ENCODE measurements at regions not wholly inside any gene's neighbourhood (a gene's known extent, or its start where the extent isn't known, plus 50 kb on each side); places are given as distances from the start of the nearest gene placed in this dataset.

GRCh38 chr10:25815999-25816768 lies 117.8 kb upstream of the MYO3A start:
- Histone ChIP-seq H3K4me3 (replicated peaks in 1 of 3) (no peak overlapping the region), H3K27me3 (no peaks in the 10 kb centered on the region), H3K36me3 (no peaks in the 10 kb centered on the region), H3K4me1 (no peaks in the 10 kb centered on the region), H3K27ac (no peak overlapping the region), H3K9me3 (no peaks in the 10 kb centered on the region)
- no peak for DNase-seq
- intact Hi-C loops (cut with DNase I) = no loop called here
- WGBS, 2 donors = 58 to 70% methylated on average over 8 of the region's 8 CpGs
- TF ChIP-seq, protein P1, sequence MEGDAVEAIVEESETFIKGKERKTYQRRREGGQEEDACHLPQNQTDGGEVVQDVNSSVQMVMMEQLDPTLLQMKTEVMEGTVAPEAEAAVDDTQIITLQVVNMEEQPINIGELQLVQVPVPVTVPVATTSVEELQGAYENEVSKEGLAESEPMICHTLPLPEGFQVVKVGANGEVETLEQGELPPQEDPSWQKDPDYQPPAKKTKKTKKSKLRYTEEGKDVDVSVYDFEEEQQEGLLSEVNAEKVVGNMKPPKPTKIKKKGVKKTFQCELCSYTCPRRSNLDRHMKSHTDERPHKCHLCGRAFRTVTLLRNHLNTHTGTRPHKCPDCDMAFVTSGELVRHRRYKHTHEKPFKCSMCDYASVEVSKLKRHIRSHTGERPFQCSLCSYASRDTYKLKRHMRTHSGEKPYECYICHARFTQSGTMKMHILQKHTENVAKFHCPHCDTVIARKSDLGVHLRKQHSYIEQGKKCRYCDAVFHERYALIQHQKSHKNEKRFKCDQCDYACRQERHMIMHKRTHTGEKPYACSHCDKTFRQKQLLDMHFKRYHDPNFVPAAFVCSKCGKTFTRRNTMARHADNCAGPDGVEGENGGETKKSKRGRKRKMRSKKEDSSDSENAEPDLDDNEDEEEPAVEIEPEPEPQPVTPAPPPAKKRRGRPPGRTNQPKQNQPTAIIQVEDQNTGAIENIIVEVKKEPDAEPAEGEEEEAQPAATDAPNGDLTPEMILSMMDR (IDR thresholded peaks at IDR 0.05) = no peak
- TF ChIP-seq POLR2A (IDR thresholded peaks at IDR 0.05) = no peak

DNA sequence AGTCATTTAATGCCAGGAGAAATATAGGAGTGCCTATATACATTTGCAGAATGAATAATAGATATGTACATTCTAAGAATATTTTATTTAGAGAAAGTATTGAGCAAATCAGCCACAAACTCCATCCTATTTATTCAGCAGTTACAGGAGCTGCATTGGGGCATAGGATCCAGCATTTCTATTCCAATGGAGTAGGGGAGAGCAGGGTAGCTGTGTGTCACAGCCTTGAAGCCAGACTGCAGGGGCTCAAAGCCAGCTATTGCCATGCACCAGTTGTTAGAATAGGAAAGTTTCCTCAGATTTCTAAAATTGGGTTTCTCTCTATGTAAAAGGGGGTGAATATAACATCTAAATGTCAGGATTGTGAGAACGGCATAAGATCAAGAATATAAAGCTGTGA lies 116.8 kb upstream of the MYO3A start:
- DNase-seq = no peak
- intact Hi-C loops (cut with DNase I) = no loop called here
- no peaks in the 10 kb centered on the region for H3K4me1 ChIP-seq
- no peak for TF ChIP-seq POLR2A (IDR thresholded peaks at IDR 0.05)
- TF ChIP-seq, protein P1 (IDR thresholded peaks at IDR 0.05) = no peak
- H3K27ac ChIP-seq = no peak overlapping the region
- no peaks in the 10 kb centered on the region for H3K36me3 ChIP-seq
- H3K27me3 ChIP-seq = no peaks in the 10 kb centered on the region
- H3K9me3 ChIP-seq = no peaks in the 10 kb centered on the region
- no peak overlapping the region for H3K4me3 ChIP-seq (replicated peaks in 1 of 3)
- WGBS, 2 donors = 86 to 98% methylated on average over 1 of the region's 1 CpG

- Histone ChIP-seq H3K27ac (no peak overlapping the region), H3K27me3 (no peaks in the 10 kb centered on the region), H3K4me1 (no peaks in the 10 kb centered on the region), H3K9me3 (no peaks in the 10 kb centered on the region), H3K36me3 (no peaks in the 10 kb centered on the region), H3K4me3 (replicated peaks in 1 of 3) (no peak overlapping the region)
- intact Hi-C loops (cut with DNase I) = no loop called here
- DNase-seq = no peak
- TF ChIP-seq POLR2A (IDR thresholded peaks at IDR 0.05) = no peak
- TF ChIP-seq, protein P1 (IDR thresholded peaks at IDR 0.05) = no peak
- 35 to 36% methylated on average over 9 of the region's 9 CpGs for WGBS, 2 donors
Observed at GRCh38 chr10:25818751-25819150, 115.3 kb upstream of the MYO3A start.

DNA sequence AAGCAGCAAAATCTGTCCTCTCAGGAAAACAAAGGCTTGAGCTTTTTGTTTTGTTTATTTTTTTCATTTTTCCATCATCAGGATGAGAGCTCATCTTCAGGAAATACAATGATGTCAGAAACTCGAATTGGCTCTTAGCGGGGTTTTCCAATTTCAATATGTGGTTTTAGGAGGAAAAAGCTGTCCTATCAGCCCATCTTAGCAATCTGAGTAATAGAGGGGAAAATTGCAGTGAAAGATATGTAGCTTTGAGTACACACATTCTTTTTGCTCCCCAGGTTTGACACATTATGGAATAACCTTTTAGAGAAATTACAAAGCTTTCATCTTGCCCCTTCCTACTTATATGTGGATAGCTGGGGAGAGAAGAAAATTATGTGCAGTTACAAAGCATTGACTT lies 113.6 kb upstream of the MYO3A start:
- H3K27me3 ChIP-seq = no peaks in the 10 kb centered on the region
- DNase-seq = no peak
- WGBS, 2 donors = 73 to 78% methylated on average over 2 of the region's 2 CpGs
- H3K9me3 ChIP-seq = no peaks in the 10 kb centered on the region
- H3K4me3 ChIP-seq (replicated peaks in 1 of 3) = no peak overlapping the region
- H3K27ac ChIP-seq = no peak overlapping the region
- no peaks in the 10 kb centered on the region for H3K4me1 ChIP-seq
- intact Hi-C loops (cut with DNase I) = no loop called here
- no peaks in the 10 kb centered on the region for H3K36me3 ChIP-seq
- no peak for TF ChIP-seq POLR2A (IDR thresholded peaks at IDR 0.05)
- TF ChIP-seq, protein P1 (IDR thresholded peaks at IDR 0.05) = no peak

- no peak for DNase-seq
- Histone ChIP-seq H3K4me1 (no peaks in the 10 kb centered on the region), H3K27ac (no peak overlapping the region), H3K36me3 (no peaks in the 10 kb centered on the region), H3K4me3 (replicated peaks in 1 of 3) (no peak overlapping the region), H3K9me3 (no peaks in the 10 kb centered on the region), H3K27me3 (no peaks in the 10 kb centered on the region)
- TF ChIP-seq, protein P1 (IDR thresholded peaks at IDR 0.05) = no peak
- no peak for TF ChIP-seq POLR2A (IDR thresholded peaks at IDR 0.05)
- 59 to 72% methylated on average over 8 of the region's 8 CpGs for WGBS, 2 donors
- intact Hi-C loops (cut with DNase I) = no loop called here
Observed at GRCh38 chr10:25820874-25821273, 113.2 kb upstream of the MYO3A start.
